GM12872 (cell line): ENCODE measurements at regions not wholly inside any gene's neighbourhood (a gene's known extent, or its start where the extent isn't known, plus 50 kb on each side); places are given as distances from the start of the nearest gene placed in this dataset.

Experiments used
- TF ChIP-seq, protein P1 (sequence below): IDR thresholded peaks from 3 replicates; pipeline ENCODE4 v1.5.1; 2011; ENCODE audit warnings: low read depth, mild to moderate bottlenecking, low read length, moderate library complexity; ENCODE audit not compliant: insufficient read depth

DNA sequence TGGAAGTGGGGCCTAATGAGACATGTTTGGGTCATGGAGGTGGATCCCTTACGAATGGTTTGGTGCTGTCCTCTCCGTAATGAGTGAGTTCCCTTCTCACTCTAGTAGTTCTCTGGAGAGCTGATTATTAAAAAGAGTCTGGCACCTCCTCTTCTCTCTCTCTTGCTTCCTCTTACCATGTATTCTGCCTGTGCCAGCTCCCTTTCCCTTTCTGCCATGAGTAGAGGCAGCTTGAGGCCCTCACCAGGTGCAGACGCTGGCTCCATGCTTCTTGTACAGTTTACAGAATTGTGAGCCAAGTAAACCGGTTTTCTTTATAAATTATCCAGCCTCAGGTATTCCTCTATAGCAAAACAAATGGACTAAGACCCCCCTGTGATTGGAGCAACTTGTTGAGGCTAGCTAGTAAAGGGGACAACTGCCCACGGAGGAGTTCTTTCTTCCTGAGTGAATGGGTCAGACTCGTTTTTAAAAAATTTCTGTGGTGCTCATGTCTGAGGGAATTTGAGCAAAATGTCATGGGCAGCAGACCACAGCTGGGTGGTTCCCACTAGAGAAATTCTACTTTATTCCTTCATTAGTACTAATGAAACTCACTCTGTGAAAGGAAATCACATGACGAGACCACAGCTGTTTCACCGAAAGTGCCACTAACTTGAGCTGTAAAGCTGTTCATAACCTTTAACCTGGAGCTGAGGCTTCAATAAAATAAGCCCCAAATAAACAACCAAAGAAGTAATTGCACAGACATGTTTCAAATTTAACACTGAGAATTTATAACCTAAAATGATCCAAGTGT lies 210.0 kb downstream of the NFKBIZ start:
- TF ChIP-seq, protein P1, sequence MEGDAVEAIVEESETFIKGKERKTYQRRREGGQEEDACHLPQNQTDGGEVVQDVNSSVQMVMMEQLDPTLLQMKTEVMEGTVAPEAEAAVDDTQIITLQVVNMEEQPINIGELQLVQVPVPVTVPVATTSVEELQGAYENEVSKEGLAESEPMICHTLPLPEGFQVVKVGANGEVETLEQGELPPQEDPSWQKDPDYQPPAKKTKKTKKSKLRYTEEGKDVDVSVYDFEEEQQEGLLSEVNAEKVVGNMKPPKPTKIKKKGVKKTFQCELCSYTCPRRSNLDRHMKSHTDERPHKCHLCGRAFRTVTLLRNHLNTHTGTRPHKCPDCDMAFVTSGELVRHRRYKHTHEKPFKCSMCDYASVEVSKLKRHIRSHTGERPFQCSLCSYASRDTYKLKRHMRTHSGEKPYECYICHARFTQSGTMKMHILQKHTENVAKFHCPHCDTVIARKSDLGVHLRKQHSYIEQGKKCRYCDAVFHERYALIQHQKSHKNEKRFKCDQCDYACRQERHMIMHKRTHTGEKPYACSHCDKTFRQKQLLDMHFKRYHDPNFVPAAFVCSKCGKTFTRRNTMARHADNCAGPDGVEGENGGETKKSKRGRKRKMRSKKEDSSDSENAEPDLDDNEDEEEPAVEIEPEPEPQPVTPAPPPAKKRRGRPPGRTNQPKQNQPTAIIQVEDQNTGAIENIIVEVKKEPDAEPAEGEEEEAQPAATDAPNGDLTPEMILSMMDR, result no peak

DNA sequence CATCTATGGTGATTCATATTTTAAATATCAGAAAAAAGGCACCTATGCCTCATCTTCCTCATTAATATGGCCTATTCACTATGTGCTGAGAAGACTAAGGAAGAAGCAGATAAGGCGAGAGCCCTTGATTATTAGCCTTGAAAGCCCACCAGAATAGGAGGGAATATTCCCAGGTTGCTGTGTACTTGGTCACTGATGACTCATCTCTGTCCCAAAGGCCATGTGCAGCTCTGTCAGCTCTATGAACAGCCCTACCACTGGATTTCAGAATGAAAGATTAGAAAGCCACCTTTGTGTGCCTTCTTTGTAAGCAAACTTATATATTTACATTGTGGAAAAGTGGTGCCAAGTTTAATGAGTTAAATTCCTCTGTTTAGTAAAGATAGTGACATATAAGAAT lies 211.5 kb downstream of the NFKBIZ start:
- TF ChIP-seq, protein P1, result no peak

DNA sequence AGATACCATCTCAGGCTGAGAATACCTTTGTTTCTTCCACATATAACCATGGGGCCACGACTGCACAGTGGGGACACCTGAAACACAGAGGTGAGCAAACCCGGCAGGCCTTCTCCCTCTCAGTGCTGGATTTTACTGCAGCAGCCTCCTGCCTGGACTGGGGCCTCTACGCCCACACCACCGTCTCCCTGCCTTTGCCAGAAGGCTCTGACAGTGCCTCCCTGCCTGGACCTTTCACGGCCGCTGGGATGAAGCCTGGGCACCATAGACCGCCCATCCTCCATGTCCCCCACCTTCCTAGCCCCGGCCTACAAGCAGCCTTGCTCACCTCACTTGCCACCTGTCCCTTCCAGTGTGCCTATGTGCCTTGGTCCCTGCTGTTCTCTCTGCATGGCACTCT lies 214.3 kb downstream of the NFKBIZ start:
- TF ChIP-seq, protein P1, result no peak

DNA sequence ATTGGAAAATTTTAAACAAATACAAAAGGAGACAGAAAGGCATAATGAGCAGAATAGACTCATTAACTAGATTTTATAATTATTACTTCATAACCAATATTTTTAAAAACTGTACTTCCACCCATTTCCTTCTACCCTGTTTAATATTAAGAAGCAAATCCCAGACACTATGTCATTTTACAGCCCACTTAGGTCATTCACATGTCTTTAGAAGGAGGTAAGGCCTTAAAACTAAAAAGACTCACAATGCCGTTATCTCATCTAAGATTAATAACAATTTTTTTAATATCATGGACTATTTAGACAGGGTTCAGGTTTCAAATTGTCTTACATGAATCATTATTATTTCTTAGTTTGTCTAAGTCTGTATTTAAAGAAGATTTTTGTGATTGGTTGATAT lies 217.2 kb downstream of the NFKBIZ start:
- TF ChIP-seq, protein P1, result no peak

DNA sequence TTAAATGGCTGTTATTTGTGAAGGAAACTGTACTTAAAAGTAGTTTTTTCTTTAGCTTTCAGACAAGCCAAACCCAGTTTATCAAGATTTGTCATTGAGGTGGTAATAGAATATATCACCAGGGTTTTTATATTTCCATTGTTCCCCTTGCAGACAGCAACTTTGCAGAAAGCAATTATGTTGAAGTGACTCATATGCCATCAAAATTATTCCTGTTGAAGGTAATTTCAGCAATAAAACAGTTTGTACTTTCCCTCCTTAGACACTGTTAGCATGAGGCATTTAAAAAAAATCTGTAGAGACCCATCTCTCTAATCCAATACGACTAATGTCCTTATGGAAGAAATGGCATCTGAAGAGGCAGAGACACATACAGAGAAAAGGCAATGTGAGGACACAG lies 219.0 kb downstream of the NFKBIZ start:
- TF ChIP-seq, protein P1, result no peak

DNA sequence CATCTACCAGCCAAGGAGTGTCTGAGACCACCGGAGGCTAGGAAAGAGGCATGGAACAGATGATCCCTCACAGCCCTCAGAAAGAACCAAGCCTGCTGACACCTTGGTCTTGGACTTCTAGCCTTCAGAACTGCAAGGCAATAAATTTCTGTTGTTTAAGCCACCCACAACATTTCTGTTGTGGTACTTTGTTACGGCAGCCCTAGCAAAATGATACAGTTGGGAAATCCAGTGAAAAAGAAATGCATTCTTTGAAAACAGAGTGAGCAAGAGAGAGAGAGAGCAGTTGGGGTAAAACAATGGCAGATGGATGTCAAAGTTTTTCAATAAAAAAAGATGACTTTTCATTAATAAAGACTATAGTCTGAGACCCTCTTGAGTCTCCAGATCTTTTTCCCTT lies 219.4 kb downstream of the NFKBIZ start:
- TF ChIP-seq, protein P1, result no peak

DNA sequence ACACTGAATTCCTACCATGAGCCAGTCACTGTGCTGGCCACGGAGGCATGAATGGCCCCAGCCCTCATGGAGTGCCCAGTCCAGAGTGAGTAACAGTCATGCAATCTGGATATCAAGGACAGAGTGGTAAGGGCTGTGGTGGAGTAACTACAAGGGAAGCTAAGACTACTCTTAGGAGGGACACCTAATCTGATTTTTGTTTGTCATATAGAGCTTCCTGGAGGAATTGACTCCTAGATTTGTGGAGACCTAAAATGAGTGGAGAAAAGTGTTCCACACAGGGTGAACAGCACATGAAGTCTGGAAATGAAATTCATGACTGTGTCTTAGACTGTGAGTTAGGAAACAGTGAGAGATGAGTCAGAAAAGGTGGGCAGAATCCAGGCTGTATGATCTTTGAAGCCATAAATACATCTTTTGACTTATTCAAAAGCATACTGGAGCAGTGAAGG lies 219.9 kb downstream of the NFKBIZ start:
- TF ChIP-seq, protein P1, result no peak

DNA sequence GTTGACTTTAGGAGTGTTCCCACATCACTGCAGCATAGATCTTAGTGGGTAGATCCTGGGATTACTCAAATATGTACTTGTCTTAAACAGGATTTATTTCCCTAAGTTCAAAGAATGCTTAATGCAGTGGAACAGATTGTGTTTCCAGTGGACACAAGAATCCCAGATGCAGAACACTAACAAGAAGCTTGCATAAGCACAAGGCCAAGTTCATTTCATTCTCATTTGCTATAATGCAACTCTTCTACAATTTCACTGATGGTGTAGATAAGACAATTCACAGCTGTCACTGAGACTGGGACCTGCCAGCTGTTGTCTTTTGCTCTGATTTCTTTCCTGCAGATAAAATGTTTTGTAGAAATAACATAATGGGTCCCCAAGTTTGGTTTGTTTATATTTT lies 225.6 kb downstream of the NFKBIZ start:
- TF ChIP-seq, protein P1, result no peak
